Loucy (cell line): ENCODE measurements at regions not wholly inside any gene's neighbourhood (a gene's known extent, or its start where the extent isn't known, plus 50 kb on each side); places are given as distances from the start of the nearest gene placed in this dataset.

Experiments used
- EZH2phosphoT487 ChIP-seq: fragments of 200-600 bp; IDR thresholded peaks from 2 replicates; pipeline ENCODE4 v1.6.1; 2018; ENCODE audit warnings: antibody characterized with exemption, mild to moderate bottlenecking, moderate library complexity, borderline replicate concordance
- TF ChIP-seq, protein P1 (sequence below): fragments of 200-600 bp; sonication (generic); conservative IDR thresholded peaks from 2 replicates; pipeline ENCODE4 v1.5.1; 2014; ENCODE audit warnings: mild to moderate bottlenecking, antibody characterized with exemption, low read length

- TF ChIP-seq, protein P1, sequence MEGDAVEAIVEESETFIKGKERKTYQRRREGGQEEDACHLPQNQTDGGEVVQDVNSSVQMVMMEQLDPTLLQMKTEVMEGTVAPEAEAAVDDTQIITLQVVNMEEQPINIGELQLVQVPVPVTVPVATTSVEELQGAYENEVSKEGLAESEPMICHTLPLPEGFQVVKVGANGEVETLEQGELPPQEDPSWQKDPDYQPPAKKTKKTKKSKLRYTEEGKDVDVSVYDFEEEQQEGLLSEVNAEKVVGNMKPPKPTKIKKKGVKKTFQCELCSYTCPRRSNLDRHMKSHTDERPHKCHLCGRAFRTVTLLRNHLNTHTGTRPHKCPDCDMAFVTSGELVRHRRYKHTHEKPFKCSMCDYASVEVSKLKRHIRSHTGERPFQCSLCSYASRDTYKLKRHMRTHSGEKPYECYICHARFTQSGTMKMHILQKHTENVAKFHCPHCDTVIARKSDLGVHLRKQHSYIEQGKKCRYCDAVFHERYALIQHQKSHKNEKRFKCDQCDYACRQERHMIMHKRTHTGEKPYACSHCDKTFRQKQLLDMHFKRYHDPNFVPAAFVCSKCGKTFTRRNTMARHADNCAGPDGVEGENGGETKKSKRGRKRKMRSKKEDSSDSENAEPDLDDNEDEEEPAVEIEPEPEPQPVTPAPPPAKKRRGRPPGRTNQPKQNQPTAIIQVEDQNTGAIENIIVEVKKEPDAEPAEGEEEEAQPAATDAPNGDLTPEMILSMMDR, result no peak
- no peak for TF ChIP-seq EZH2phosphoT487
These were observed 647.6 kb downstream of the CPS1 start for GRCh38 chr2:211203986-211204385.
